ENCODE measurements at regions not wholly inside any gene's neighbourhood (a gene's known extent, or its start where the extent isn't known, plus 50 kb on each side); places are given as distances from the start of the nearest gene placed in this dataset.

DNA sequence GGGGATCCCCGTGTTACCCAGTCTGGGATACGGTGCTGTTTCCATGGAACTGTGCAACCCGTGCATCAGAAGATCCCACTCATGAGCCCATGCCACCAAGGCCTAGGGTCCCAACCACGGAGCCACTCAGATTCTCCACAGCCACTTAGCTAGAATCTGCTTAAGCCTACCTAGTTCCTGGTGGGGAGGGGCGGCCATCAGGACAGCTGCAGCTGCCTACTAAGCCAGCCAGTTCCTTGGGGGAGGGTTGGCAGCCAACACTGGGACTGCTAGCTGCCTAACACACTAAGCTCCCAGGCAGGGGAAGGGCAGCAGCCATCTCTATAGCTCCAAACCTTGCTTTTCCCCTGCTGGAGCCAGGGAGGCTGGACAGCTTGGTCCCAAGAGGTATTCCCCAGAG is 549.2 kb upstream of the BRINP3 start:
- TF ChIP-seq YY1 (IDR thresholded peaks at IDR 0.05; ENCODE audit: insufficient read depth, insufficient read length), result no peak
- no peak for TF ChIP-seq SUZ12 (IDR thresholded peaks at IDR 0.05; ENCODE audit: extremely low read depth, insufficient read depth, insufficient read length)
- TF ChIP-seq ZNF274 (IDR thresholded peaks at IDR 0.05; ENCODE audit: low read depth, low read length), result no peak

All from NT2/D1 (cell line).